ENCODE measurements at regions not wholly inside any gene's neighbourhood (a gene's known extent, or its start where the extent isn't known, plus 50 kb on each side); places are given as distances from the start of the nearest gene placed in this dataset.

DNA sequence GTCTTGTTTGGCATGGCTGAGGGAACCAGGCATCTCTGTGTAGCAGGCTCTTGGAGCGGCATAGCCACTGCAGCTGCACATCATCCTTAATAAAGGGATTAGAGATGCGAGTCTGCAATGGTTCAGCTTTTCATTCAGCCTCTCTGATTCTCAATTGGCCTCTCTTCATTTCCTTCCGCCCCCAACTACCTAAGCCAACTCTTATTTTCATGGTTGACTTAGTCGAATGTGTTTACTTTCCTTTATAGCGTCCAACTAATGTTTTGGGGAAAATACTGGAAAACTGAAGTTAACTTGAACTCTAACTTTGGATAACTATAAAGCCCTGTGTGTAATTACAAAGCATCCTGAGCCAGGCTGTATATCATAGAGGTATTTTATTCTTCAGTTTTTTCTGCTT, 202.2 kb upstream of the KIAA1217 start:
- TF ChIP-seq POLR2AphosphoS5 (IDR thresholded peaks at IDR 0.05; ENCODE audit: low read depth, low read length), result no peak
- no peak for TF ChIP-seq SIN3A (IDR thresholded peaks at IDR 0.05; ENCODE audit: borderline replicate concordance, insufficient read depth, low read length)
- TF ChIP-seq TAF1 (IDR thresholded peaks at IDR 0.05; ENCODE audit: borderline replicate concordance, insufficient read depth, low read length), result no peak
